BE2C (cell line): ENCODE measurements at regions not wholly inside any gene's neighbourhood (a gene's known extent, or its start where the extent isn't known, plus 50 kb on each side); places are given as distances from the start of the nearest gene placed in this dataset.

ENCODE experiments used
- DNase-seq: peaks from one replicate; pipeline ENCODE4 v3.0.0-alpha.2; 2020
- H3K27me3 ChIP-seq: fragments of 250-450 bp; sonication (Bioruptor Pico); 2 replicates; pipeline ENCODE4 v1.5.1; 2020; ENCODE audit warnings: mild to moderate bottlenecking
- H3K36me3 ChIP-seq: fragments of 250-450 bp; sonication (Bioruptor Pico); 2 replicates; pipeline ENCODE4 v1.5.1; 2020; ENCODE audit warnings: mild to moderate bottlenecking
- H3K4me1 ChIP-seq: fragments of 250-450 bp; sonication (Bioruptor Pico); 2 replicates; pipeline ENCODE4 v1.5.1; 2020
- H3K4me3 ChIP-seq: 2 replicates; pipeline ENCODE4 v1.5.1; 2011; ENCODE audit warnings: low read depth, low read length
- H3K9me3 ChIP-seq: fragments of 250-450 bp; sonication (Bioruptor Pico); 2 replicates; pipeline ENCODE4 v1.5.1; 2020
- TF ChIP-seq, protein P1 (sequence below): IDR thresholded peaks from 2 replicates; pipeline ENCODE4 v1.5.1; 2012; ENCODE audit warnings: mild to moderate bottlenecking, low read depth, low read length

DNA sequence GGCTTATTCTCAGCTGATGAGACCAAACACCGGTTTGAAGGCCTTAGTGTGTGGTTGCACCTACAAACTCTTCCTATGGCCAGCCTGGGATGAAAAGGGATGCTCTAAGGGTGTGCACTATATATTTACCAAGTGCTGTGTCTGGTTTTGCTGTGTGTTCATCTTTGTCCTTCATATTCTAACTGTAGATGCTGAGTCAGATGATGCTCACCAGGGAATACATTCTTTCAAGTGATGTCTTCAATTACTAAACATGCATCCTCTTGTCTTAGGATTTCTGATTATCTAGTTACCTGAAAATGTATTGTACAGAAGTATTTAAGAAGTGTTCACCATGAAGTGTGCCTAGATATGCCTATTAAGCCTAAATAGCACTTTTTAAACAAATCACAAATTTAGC lies 1111.6 kb upstream of the ZEB2 start:
- DNase-seq: no peak
- H3K27me3 ChIP-seq: no peaks in the 10 kb centered on the region
- H3K4me3 ChIP-seq: no peak overlapping the region
- no peaks in the 10 kb centered on the region for H3K4me1 ChIP-seq
- H3K9me3 ChIP-seq: no peaks in the 10 kb centered on the region
- H3K36me3 ChIP-seq: no peaks in the 10 kb centered on the region
- TF ChIP-seq, protein P1, sequence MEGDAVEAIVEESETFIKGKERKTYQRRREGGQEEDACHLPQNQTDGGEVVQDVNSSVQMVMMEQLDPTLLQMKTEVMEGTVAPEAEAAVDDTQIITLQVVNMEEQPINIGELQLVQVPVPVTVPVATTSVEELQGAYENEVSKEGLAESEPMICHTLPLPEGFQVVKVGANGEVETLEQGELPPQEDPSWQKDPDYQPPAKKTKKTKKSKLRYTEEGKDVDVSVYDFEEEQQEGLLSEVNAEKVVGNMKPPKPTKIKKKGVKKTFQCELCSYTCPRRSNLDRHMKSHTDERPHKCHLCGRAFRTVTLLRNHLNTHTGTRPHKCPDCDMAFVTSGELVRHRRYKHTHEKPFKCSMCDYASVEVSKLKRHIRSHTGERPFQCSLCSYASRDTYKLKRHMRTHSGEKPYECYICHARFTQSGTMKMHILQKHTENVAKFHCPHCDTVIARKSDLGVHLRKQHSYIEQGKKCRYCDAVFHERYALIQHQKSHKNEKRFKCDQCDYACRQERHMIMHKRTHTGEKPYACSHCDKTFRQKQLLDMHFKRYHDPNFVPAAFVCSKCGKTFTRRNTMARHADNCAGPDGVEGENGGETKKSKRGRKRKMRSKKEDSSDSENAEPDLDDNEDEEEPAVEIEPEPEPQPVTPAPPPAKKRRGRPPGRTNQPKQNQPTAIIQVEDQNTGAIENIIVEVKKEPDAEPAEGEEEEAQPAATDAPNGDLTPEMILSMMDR: no peak

DNA sequence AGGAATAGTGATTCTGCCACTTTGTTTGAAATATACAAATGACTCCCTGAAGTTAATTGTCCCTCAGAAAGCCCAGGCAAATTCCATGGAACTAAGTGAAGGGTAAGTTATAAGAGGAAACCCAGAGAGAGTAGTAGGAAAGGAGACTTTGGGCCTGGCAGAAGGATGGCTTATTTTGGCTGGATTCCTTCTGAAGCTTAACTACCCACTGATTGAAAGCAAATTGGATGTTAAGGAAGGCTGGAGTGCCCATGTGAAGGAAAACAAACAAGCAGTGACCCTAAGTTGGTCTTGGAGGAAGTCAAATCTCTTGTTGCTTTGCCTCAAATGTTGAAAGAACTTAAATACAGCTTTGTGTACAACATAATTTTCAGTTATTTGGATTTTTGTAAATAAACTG lies 1106.4 kb upstream of the ZEB2 start:
- H3K4me1 ChIP-seq: no peaks in the 10 kb centered on the region
- no peaks in the 10 kb centered on the region for H3K27me3 ChIP-seq
- no peaks in the 10 kb centered on the region for H3K9me3 ChIP-seq
- DNase-seq: no peak
- H3K4me3 ChIP-seq: no peak overlapping the region
- TF ChIP-seq, protein P1: no peak
- no peaks in the 10 kb centered on the region for H3K36me3 ChIP-seq

DNA sequence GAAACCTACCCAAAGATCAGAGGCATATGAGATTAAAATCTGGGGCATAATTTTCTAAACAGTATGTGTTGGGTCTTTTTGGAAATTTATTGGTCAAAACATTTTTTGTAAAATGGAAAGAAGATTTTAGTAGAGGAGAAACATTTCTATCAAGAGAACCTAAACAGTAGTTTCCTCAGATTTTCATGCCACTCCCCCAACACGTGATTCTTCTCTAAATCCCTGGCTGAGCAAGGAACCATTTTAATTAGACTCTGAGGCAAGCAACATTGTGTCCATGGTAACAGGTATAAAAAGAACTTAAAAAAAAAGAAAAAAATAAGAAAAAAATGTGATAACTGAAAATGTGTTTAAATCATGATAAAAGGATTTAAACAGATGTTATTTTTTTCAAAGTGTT lies 1105.2 kb upstream of the ZEB2 start:
- TF ChIP-seq, protein P1: no peak
- Histone ChIP-seq H3K27me3 (no peaks in the 10 kb centered on the region), H3K9me3 (no peaks in the 10 kb centered on the region), H3K36me3 (no peaks in the 10 kb centered on the region), H3K4me3 (no peak overlapping the region), H3K4me1 (no peaks in the 10 kb centered on the region)
- DNase-seq: no peak

DNA sequence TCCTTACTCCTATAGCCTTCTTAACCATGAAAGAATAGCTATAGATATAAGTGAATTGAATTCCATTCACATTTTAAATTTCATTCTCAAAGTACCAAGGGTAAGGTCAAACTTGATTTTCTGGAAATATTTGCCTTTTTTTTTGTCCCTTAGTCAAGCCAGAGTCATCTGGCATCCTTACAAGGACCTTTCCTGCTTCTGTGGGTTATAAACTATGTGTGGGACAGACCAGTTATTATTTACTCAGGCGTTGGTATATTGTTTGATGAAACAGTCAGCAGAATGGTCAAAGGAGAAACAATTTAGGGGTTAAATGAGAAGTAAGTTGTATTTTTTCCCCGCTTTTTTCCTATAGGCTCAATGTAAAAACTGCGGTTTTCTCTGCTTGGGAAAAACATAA lies 1103.2 kb upstream of the ZEB2 start:
- H3K36me3 ChIP-seq: no peaks in the 10 kb centered on the region
- no peaks in the 10 kb centered on the region for H3K27me3 ChIP-seq
- H3K9me3 ChIP-seq: no peaks in the 10 kb centered on the region
- H3K4me1 ChIP-seq: no peaks in the 10 kb centered on the region
- DNase-seq: no peak
- no peak overlapping the region for H3K4me3 ChIP-seq
- TF ChIP-seq, protein P1: no peak

DNA sequence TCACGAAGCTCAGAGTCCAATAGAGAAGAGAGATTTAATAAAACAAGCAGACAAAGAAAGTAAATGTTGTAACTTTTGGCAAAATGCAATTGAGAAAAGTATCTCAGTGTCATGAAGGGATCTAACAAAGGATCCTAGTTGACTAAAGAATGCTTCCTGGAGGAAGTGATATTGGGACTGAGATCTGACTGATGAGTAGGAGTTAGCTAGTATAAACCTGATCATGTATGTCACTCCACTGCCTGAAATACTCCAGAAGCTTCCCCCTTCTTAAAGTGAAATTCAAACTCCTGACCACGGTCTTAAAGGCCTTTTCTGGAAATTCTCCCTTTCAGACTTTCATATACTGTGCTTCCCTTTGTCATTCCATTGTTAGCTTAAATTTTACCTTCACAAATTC lies 1102.4 kb upstream of the ZEB2 start:
- DNase-seq: no peak

DNA sequence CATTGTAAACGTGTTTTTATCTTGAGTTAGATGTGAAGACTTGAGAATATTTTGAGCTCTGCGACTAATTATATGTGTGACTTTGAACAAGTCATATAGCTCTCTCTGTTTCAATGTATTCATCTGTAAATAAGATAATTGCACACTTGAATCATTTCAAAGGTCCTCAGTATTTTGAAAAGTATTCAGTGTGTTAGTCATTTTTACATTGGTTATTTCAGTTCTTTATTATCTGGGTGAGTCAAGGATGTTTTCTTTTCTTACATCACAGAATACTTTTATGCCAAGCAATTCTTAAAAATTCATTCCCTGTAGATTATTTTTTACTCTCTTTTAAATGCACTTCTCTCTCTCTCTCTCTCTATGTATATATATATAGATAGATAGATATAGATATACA lies 1098.0 kb upstream of the ZEB2 start:
- Histone ChIP-seq H3K27me3 (no peaks in the 10 kb centered on the region), H3K4me1 (no peaks in the 10 kb centered on the region), H3K9me3 (no peaks in the 10 kb centered on the region), H3K36me3 (no peaks in the 10 kb centered on the region), H3K4me3 (no peak overlapping the region)
- TF ChIP-seq, protein P1: no peak
- no peak for DNase-seq

More for the DNA sequence above, 1102.4 kb upstream of the ZEB2 start:
- H3K27me3 ChIP-seq: no peaks in the 10 kb centered on the region
- no peaks in the 10 kb centered on the region for H3K36me3 ChIP-seq
- TF ChIP-seq, protein P1: no peak
- no peaks in the 10 kb centered on the region for H3K9me3 ChIP-seq
- no peaks in the 10 kb centered on the region for H3K4me1 ChIP-seq
- H3K4me3 ChIP-seq: no peak overlapping the region
